Brain pericyte (primary cell): ENCODE measurements at regions not wholly inside any gene's neighbourhood (a gene's known extent, or its start where the extent isn't known, plus 50 kb on each side); places are given as distances from the start of the nearest gene placed in this dataset.
"Not testable (repeated sequence)": the region's sequence is repeated elsewhere in the genome, so short reads cannot be mapped to it uniquely, and the experiment has no call there.

Experiments
- DNase-seq: peaks from one replicate; pipeline ENCODE4 v3.0.0-alpha.2; 2012; ENCODE audit warnings: low read depth, low spot score

DNA sequence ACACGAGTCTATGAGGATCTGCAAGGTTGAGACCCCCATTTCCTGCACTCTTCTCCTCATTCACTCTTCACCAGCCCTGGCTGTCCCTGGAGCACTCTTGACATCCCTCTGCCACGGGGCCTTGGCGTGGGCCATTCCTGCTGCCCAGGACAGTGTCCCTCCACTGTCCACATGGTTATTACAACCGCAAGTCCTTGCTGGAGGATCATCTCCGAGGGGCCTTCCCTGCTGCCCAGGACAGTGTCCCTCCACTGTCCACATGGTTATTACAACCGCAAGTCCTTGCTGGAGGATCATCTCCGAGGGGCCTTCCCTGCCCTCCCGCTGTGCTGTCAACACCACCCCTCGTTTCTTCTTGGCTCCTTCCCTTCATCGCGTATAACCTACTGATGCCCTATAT is 850.7 kb downstream of the TBC1D22A start:
- not testable (repeated sequence) for DNase-seq

DNA sequence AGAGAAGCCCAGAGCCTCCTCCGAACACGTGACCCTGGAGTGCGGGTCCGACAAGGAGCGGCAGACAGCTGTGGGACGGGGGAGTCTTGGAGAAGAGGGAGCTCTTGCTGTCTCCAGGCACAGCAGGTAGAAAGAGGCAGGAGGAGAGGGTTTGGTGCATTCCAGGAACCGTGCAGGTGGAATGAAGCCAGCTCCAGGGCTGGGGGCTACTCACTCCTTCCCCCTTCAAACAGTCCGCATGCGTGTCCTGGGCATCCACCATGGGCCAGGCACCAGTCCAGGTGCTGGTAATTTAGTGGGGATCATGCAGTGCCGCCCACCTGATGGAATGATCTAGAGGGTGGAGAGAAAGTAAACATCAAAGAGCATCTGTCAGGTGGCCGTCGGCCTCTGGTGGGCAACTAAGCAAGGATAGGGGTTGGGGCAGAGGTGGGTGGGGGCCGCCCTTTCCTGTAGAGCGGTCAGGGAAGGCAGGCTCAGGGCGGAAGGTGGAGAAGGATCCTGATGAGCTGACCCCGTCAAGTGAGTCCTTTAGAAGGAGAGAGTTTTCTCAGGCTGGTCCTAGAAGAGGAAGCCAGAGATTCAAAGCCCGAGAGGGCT is 850.0 kb downstream of the TBC1D22A start:
- no peak for DNase-seq

DNA sequence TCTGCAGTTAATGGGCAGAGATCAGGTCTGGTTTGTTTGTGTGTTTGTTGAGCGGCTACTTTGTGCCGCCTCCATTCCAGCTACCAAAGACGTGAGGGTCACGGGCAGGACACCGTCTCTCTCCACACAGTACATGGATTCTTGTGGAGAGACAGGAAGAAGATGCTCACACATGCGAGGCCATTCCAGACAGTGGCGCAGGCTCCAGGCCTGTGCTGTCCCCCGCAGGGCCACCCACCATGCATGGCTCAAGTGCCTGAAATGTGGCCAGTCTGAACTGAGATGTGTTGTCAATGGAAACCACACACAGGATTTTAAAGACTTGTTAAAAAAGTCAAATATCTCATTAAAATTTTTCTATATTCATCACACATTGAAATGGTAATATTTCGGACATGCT is 848.3 kb downstream of the TBC1D22A start:
- DNase-seq, result no peak

DNA sequence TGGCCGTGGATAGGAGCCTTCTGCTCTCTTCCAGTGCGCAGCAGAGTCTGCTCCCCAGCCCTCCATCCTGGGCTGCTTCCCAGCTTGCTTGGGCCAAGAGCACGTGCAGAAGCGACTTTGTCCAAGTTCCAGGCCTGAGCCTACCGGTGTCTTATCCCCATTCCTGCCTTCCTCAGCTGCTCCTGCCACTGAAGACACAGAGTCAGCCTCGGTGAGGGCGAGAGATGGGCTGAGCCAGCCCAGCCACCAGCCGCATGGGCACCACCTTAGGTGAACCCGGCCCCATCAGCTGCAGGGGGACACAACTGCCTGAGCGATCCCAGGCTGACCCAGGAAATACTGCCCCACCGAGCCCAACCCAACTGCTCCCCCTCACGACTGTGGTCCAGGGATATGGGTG is 847.8 kb downstream of the TBC1D22A start:
- no peak for DNase-seq

DNA sequence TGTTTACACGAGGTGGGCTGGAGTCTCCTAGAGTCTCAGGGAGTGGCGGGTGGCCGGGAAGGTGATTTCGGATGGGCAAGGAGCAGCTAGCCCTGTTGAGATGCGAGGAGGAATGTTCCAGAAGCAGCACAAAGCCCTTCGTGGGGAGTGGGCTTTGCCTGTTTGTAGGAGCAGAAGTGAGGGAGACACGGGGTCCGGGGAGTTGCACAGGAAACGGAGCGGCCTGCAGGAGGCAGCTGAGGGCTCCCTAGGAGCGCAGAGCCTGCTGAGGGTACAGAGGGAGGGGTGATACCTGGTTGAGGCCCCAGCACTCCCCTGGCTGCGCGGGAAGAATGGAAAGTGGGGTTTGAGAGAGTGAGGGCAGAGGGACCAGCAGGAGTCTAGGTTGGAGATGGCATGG is 847.2 kb downstream of the TBC1D22A start:
- no peak for DNase-seq

DNA sequence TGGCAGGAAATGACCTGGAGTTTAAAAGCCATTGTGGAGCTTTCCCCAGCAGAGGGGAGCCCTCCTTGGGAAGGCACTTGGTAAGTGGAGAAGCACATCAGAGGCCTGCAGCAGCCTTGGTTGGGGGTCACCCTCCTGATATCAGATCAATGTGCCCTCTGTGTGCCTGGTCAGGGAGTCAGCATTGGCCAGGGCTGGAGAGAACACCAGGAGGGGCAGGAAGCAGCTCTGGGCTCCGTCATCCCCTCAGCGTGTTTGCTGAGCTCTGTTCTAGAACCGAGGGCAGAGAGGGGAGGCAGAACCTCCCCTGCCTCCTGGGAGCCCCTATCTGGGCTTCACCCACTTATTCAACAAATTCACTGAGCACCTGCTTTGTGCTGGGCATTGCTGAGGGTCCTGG is 846.0 kb downstream of the TBC1D22A start:
- no peak for DNase-seq

DNA sequence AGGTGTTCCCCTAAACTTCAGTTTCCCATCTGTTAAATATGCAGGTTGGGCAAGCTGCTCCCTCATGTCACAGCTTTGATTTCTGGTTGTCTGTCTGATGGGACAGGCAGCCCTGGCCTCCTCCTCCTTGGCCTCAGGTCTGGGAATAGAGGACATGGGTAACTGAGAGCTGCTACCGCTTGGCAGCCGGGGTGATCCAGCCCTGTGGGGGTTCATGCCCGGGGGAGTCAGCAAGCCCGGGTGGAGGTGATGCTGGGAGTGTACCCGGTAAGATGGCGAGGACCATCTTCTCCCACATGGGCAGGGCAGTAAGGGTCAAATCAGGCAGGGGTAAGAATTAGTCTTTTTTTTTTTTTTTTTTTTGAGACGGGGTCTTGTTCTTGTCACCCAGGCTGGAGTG is 845.0 kb downstream of the TBC1D22A start:
- DNase-seq, result no peak

DNA sequence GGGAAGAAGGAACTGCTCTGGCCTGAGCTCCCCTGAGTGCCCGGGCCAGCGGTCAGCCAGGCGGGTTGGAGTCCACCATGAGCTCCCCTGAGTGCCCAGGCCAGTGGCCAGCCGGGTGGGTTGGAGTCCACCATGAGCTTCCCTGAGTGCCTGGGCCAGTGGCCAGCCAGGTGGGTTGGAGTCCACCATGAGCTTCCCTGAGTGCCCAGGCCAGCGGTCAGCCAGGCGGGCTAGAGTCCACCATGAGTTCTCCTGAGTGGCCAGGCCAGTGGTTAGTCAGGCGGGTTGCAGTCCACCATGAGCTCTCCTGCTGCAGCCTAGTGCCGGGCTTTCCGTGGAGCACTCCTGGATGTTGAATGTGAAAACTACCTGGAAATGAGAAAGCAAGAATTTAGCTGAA is 844.0 kb downstream of the TBC1D22A start:
- DNase-seq, result no peak

DNA sequence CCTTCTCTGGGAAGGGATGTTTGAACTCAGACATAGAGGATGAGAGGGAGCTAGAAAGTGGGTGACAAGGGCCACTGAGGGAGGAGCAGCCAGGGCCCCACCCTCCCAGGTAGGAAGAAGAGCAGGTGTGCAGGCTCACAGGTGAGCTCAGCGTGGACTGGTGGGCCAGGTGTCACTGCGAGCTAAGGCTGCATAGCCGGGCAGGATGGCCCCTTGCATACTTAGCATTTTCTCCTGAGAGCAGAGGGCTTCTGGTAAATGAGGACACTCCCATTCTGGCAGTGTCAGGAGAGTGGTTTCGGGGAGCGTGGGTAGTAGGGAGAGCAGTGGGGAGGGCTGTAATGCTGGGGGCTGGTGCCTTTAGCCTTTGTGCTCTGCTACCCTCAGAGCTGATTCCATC is 843.4 kb downstream of the TBC1D22A start:
- no peak for DNase-seq

DNA sequence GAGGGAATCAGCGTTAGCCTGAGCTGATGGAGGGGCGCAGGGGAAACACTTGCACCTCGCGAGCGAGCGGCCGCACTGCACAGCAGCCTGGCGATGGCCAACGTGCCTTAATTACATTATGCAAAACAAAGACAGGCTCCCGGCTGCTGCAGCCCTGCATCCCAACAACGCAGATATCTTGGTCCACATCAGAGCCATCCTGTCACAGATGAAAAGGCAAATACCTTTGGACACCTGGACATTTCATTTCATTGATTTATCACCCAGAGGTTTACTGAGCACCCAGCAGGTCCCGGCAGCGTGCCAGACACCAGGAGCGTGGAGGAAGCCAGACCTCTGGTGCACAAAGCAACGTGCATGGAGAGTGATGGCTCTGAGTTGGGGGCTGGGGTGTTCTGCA is 843.0 kb downstream of the TBC1D22A start:
- no peak for DNase-seq

DNA sequence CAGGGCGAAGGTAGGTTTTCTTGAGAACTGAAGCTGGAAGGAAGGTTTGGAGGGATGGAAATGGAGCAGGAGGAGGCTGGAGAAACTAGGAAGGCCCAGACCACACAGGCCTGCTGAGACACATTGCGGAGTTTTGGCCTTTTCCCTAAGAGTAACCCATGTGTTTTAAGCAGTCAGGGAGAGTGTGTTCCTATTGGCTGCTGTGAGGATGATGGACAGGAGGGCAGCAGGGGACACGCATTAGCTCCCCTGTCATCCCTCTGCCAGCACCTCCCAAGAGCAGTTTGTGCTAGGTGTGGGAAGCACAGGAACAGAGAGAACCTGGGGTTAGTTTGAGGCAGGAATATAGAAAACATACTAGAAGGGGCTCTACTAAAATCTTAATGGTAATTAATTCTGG is 842.1 kb downstream of the TBC1D22A start:
- DNase-seq, result no peak

DNA sequence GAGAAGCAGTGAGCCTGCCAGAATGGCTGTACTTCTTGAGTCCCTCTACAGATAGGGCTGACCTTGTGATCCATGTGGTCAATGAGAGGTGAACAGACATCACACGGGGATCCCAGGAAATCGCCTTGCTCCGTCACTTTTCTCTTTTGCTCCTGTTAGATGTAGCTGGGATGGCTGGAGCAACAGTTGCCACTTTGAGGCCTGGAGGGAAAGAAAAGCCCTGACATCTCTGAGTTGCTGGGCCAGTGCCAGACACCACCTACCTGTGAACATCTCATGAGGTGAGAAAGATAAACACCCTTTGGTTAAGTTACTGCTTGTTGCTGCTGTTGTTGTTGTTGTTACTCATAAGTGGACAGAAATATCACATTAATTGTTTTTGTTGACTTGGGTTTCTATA is 840.3 kb downstream of the TBC1D22A start:
- DNase-seq, result no peak

DNA sequence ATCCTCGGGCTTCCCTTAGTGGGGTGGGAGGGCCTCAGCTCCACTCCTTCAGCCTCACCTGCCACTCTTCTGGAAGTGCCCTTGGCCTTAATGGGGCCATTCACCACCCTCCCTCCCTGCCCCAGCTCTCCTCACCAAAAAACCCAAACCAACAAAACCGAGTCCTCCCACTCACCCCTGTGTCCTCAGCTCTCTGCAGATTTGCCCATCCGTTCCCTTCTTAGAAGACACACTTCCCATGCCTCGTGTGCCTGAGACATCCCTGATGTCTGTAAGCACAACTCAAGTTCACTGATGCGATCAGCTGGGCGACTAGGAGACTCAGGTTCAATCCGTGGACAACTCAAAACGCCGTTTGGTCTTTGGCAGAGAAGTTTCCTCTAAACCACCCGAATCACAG is 839.2 kb downstream of the TBC1D22A start:
- no peak for DNase-seq

DNA sequence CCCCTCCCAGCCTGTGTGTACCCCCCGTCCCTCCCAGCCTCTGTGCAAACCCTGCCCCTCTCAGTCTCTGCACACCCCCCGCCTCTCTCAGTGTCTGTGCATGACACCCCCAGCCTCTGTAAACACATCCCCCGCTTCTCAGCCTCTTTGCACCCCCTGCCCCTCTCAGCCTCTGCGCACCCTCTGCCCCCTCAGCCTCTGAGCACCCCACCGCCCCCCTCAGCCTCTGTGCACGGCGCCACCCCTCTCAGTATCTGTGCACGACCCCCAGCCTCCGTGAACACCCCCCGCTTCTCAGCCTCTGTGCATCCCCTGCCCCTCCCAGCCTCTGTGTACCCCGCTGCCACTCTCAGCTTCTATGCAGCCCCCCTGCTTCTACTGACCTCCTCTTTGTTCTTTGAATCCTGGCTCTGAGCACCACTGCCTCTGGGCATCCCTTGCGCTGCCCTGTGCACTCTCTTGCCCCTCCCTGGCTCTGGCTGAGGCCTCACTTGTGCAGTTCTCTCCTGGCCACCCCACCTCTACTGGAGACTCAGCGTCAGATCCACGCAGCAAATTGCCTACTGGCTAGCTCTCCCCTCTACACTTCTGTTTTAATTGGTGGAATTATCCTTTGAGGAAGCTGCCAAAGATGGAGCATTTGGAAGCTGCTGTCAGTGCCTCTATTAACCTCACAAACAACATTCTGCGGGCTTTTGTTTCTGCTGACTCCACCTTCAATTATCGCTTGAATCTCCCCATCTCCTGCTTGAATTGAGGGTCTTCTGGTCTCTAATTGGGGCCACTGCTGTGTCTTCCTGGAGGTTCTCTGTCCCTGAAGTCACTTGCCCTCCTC is 838.6 kb downstream of the TBC1D22A start:
- DNase-seq, result no peak

DNA sequence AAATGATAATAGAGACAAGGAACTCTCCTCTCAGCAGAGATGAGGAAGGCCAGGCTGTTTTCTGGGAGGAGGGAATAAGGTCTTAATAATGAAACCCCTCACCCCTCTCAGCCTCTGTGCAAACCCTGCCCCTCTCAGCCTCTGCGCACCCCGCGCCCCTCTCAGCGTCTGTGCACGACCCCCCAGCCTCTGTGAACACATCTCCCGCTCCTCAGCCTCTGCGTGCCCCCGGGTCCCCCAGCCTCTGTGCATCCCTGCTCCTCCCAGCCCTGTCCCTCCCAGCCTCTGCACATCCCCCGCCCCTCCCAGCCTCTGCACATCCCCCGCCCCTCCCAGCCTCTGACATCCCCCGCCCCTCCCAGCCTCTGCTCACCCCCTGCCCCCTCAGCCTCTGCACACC is 837.8 kb downstream of the TBC1D22A start:
- no peak for DNase-seq

DNA sequence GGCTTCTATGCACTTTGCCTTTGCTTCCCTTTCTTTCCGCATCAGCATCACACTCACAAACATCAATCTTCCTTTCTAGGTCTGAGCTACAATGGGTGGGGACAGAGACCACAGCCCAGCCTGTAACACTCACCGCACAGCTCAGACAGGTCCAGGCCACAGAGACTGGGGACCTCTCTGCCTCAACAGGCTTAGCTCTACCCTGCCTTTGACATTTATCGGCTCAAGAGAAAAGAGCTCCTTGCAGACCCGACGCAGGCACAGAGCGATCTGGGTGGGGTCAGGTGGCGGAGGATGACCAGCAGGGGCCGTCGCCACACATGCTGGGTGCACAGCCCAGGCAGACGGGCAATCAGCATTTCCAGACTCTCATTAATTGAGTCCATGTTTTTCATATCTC is 837.3 kb downstream of the TBC1D22A start:
- DNase-seq, result no peak

DNA sequence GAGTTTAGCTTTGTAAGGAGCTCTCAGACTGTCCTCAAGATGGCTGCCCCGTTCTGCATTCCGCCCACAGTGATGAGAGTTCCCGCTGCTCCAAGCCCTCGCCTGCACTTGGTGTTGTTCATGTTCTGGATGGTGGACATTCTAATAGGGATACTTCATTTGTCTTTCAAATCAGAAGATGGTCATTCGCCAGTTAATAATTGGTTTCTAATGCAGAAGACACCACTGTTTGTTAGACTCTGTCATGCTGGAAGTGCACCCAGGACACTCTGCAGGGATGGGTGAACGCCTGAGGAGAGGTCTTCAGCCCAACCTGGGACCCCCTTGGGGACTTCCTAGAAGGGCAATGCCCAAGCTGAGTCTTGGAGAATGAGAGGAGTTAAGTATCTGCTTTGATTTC is 836.4 kb downstream of the TBC1D22A start:
- DNase-seq, result no peak

DNA sequence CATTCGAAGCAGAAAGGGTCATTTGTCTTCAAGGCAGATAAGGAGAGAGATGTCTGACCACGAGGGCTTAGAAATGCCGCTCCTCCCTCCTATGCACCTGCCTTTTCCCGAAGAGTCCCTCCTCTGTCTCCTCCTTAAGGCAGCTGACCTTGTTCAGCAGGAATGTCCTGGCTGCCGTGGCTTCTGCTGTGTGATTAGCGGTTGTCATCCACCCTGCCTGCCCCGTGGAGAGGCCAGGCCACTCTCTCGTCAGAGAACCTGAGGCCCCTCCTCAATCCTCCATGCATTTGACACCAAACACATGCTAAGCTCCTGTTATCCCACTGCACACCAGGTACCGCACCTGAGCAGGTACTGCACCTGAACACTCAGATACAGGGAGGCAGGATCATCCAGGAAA is 834.6 kb downstream of the TBC1D22A start:
- no peak for DNase-seq

DNA sequence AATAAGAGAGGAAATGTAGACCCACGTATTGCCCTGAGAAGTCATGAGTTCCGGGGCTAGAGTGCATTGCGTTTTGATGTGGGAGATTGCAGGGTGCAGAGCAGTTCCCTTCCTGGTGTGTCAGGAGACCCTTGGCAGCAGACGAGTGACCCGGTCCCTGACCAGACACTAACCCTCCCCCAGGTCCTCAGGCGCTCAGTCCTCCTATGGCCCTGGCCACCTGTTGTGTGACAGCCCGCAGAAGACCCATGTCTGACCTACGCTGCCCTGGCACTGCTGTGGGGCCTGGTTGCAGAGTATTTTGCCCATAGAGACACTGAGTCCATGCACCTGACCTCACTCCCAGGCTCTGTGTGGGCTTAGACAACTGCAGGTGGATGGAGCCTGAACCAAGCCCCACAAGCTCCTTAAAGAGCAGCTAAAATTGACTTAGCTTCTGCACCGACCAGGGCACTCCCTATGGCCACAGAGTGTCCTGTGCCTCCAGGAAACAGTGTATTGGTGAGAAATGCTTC is 833.8 kb downstream of the TBC1D22A start:
- DNase-seq, result no peak

DNA sequence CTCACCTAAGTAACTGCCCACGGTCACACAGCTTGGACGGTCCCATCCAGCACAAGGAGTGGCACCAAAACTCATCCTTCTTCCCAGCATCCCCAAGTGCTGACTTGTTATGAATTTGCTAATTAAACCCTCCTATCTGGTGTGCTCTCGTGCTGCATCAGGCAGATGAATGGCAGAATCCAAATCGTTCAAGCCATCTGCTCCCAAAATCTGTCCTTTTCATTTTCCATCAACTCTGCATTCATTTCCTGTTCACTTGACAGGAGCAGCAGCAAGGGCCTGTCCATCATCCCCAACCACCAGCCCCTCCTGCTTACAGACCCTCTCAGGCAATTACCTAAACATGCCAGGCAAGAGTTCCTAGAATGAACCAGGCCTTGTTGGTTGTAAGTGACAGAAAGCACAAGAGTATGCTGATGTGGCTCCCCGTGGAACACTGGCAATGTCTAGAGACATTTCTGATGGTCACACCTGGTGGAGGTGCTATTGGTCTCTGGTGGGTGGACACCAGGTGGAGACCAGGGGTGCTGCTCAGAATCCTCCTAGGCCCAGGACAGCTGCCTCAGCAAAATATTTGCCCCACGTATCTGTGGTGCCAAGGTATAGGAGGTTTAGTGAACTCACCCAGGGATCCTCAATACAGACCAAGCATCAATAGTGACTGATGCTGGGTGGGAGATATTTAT is 832.5 kb downstream of the TBC1D22A start:
- DNase-seq, result no peak

DNA sequence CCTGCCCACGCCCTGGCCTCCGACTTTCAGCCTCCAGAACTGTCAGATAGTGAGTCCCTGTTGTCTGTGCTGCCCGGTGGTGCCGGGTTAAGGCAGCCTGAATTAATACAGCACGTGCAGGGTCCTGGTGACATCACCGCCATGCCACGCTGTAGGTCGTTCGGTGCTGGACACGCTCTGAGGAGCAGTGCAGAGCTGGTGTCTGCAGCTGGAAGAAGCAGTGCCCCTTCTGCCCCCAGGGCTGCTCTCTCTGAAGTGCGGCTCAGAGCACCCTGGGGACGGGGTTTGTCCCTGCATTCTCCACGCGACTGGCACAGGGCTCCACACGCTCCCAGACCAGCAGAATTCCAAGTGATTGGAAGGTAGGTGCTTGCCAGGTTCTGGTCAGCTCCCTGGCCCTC is 831.5 kb downstream of the TBC1D22A start:
- no peak for DNase-seq

DNA sequence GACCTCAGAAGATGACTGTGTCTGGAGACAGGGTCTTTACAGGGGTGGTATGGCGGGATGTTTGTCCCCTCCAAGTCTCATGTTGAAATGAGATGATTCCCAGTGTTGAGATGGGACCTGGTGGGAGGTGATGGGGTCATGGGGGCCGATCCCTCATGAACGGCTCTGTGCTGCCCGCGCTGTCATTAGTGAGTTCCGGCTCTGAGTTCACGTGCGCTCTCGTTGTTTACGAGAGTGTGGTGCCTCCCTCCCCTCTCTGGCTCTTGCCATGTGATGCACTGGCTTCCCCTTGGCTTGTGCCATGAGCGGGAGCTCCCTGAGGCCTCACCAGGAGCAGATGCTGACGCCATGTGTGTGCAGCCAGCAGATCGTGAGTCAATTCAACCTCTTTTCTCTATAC is 830.8 kb downstream of the TBC1D22A start:
- no peak for DNase-seq

DNA sequence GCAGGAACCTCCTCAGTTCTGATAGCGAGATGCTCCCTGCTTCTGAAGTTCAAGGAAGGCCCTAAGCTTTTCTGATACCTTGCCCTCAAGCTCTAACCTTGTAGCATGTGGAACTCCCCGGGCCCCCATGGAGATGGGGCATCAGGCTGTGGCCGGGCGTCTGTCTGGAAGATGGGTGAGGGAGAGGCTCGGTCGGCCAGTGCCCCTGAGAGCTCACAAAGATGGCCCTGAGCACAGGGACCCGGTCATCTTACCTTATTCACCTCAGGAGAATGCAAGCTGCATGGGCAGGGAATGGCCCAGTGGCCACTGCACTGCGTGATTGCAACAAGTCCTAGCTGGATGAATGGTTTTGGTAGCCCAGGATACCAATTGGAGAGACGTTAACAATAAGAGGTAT is 830.3 kb downstream of the TBC1D22A start:
- DNase-seq, result no peak
